ENCODE measurements at regions not wholly inside any gene's neighbourhood (a gene's known extent, or its start where the extent isn't known, plus 50 kb on each side); places are given as distances from the start of the nearest gene placed in this dataset.

DNA sequence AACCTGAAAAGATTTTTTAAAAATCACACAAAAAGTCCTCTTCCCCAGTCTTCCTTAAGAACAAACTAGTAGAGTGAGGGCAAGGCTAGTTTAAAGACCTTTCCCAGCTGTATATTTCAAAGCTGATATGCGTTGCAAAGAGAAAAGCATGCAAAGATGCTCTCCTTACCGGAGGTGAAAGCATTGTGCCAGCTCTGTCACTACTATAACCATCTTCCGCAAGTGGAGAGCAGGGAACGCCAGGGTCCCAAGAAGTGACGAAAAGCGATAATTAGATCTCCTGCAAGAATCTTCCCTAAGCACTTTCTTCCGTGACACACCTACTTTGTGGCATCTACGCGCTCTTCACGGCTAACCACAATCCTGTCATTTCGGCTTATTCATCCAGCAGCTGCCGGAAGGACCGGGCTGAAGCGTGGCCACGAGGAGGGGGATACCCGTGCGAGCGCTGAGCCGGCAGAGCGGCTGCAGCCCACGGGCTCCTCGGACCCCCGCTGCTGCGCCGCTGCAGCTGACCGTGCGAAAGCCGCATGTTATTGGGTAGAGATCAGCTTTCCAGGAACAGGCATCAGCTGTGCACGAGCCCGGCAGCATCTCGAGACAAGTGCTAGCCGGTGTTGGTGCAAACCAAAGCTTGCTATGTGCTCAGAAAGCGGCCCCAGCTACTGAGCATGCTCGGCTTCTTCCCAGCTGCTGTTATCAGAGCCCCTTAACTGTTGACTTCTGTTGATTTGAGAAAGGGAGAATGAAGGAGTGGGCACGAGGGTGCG is 57.2 kb upstream of the ARHGAP18 start:
- TF ChIP-seq CTCF (IDR thresholded peaks at IDR 0.05) (no peak), POLR2A (IDR thresholded peaks at IDR 0.05) (no peak)
